GM18502 (cell line): ENCODE measurements at regions not wholly inside any gene's neighbourhood (a gene's known extent, or its start where the extent isn't known, plus 50 kb on each side); places are given as distances from the start of the nearest gene placed in this dataset.

Experiments
- ATAC-seq: cut with Tn5 transposase; IDR thresholded peaks from one replicate; pipeline ENCODE4 v1.9.1; 2021; ENCODE audit warnings: mild to moderate bottlenecking; ENCODE audit not compliant: unreplicated experiment, poor library complexity

DNA sequence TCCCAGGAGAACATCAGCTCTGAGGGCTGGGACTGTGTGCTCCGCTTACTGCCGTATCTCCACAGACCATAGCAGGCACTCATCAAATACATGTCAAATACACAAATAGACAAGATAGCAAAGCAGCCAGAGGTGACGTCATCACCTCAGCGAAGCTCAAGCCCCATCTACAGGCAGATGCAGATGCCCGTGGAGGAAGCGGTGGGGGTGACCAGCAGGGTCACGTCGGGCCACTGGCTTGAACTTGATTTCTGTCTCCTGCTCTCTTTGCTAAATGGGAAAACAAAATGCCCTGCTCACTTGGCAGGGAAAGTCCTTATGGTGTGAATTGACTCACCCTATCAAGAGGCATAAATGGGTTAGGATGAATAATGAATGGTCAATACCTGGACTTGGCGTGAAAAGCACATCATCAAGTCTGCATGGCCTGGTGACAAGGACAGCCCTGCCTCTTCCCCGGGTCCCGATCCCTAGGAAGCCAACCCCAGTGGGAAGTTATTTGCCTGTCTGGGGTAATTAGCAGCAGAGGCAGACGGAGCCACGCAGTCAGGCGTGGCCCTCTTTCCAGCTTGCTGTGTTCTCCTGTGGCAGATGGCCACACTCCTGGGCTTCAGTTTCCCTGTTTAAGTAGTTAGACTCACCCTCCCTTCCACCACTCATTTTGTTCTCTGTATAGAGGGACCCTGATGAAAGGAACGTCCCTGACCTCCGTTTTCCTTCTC is 536.0 kb downstream of the NPHP4 start:
- ATAC-seq, result no peak

DNA sequence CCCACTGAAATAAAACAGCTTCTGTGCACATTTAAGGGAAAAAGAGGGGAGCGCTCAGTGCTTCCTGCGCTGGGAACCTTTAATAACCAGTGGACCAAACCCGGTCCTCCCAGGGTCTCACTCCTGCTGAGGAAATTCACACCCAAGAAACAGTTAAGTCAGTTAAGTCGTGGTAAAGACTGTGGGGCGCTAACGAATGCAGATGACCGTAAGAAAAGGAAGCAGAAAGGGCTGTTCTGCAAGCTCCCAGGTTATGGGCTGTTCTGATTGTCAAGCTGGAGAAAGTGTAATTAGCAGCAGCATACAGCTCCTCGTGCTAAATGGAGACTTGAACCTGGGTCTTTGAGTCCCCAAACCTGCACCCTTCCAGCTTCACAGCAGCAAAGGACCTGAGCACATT is 536.6 kb downstream of the NPHP4 start:
- ATAC-seq, result no peak

DNA sequence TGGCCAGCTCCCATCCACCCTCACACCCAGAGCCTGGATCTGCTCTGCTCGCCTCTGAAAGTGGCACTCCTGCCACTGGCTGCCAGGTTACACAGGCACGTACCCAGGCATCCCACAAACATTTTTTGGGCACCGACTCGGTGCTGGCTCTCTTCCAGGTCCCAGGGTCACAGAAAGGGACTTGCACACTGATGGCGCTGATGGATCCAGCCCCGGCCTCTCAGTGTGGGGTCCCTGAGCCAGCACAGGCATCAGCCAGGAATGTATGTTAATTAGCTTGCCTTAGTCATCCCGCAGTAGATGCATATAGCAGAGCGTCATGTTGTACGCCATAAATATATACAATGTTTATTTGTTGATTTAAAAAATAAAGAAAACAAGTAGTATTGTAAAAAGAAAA is 537.2 kb downstream of the NPHP4 start:
- no peak for ATAC-seq

DNA sequence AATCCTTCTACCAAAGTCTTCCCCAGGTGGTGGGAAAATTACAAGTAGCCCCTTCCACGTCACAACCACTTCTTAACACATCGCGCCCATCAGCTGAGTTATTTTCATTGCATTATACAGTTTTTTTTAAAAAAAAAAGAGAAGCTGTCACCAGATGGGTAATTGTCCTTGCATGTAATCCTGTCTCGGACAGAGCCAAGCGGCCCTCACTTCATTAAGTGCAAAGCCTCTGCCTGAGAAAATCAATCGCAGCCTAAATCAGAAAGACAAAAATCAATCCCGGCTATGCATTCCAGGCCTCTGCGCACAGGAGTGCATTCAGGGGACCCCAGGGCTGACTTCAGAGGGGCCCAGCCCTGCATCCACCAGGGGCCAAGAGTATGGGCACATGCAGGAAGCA is 538.9 kb downstream of the NPHP4 start:
- no peak for ATAC-seq

DNA sequence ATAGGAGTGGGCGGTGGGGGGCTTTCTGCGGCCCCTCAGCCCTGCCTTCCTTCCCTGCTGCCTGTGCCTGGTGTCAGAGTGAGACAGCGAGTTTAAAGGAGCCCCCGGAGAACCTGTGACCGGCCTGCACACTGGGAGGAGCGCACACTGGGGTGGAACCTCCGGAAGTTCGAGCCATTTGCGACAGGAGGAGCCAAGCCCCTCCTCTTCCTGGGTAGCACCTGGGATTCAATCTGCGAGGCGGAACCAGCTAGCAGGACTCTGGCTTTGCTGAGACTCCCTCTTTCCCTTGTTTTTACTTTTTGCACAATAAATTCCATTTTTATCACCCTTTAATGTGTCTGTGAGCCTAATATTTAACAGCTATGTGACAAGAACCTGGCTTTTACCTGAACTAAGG is 540.6 kb downstream of the NPHP4 start:
- no peak for ATAC-seq

DNA sequence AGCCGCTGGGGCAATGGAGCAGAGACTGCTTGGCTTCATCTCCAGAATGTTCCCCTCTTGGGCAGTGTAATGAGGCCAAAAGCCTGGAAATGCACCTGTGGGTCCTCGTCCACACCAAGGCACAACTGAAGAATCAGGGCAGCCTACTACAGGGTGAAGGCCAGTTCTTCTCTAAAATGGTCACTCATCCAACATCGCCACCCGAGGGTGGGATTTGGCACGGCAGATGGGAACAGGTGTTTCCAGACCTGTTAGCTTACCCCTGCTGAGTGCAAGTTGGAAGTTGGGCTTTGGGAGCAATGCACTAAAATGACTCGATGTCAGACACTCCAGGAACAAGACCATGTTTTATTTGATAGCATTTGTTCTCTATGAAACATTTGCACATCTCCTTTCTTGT is 543.7 kb downstream of the NPHP4 start:
- ATAC-seq, result no peak

DNA sequence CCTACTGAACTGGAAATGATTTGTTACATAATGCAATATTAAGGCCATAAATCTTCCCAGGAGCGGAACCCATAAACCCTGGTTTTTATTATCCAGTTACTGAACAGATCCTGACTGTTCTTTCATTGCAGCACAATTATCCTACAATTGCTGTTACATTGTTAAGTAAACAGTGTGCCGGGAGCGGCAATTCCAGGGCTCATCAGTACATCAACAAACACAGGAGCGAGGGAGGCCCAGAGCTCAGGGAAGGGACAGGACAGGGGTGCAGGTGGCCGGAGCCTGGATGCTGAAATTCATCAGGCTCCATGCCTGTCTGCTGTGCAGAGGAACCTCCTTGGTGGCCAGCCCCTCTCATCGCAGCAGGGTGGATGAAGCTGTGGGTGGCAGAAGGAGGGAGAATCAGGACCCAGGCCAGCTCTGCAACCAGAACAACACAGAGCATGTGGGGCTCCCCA is 544.7 kb downstream of the NPHP4 start:
- ATAC-seq, result no peak

DNA sequence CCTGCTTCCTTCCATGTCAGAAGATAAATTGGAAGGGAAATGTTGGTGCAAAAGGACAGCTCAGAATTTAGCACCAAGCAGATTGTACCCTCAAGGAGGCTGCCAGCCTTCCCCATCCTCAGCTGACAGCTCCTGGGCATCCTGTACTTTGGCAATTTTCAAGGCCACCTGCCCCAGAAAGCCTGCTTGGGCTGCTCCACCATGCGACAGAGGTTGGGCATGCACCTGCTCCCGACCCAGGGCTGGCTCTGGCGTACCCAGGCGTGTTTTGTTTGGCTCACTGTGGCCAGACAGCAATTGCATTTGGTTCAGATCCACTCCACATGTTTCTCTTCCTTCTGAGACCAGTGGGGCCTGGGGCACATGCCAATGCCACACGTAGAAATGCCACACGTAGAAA is 547.8 kb downstream of the NPHP4 start:
- no peak for ATAC-seq

DNA sequence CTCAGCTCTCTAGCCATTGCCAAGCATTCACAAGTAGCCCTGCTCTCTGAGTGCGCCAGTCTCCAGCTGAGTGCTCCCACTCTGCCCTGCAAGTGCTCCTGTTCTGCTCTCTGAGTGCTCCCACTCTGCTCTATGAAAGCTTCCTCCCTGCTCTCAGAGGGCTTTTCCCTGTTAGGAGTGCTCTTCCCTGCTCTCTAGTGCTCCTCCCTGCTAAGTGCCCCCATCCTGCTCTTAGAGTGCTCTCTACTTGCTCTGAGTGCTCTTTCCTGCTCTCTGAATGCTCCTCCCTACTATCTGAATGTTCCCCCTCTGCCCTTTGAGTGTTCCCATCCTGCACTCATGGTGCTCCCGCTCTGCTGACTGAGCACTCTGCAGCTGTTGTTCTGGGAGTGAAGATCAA is 555.4 kb downstream of the NPHP4 start:
- no peak for ATAC-seq

DNA sequence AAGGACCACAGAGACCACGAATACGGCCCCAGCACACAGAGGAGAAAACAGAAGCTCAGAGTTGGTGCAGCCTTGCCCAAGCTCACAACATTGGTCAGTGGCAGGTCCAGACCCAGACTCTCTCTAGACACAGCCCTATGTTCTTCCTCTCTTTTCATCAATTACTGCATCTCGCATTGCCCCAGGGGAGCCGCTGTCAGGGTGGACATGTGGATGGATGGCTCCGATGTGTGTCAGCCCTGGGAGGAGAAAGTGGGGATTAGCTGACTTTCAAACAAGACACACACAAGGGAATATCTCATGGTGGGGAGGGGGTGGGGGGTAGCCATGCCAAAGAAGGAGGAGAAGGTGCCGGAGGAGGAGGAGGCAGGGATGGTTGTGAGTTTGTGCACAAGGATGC is 556.8 kb downstream of the NPHP4 start:
- no peak for ATAC-seq

DNA sequence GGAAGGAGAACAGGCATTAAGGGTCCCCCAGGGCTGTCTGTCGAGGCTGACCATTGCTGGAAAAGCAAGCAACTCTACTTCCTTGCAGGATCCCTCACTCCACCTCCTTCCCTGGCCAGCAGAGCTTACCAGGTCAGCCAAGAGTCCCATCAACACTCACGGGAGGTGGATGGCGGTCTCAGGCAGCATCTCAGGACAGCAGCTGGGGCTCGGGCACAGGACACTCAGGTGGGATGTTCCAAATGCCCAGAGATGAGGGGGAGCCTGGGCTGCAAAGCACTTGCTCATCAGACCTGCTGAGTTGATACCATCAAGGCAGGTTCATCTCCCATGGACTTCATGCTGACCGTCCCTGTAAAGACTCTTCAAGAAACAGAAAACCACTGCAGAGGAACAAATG is 559.8 kb downstream of the NPHP4 start:
- ATAC-seq, result no peak

DNA sequence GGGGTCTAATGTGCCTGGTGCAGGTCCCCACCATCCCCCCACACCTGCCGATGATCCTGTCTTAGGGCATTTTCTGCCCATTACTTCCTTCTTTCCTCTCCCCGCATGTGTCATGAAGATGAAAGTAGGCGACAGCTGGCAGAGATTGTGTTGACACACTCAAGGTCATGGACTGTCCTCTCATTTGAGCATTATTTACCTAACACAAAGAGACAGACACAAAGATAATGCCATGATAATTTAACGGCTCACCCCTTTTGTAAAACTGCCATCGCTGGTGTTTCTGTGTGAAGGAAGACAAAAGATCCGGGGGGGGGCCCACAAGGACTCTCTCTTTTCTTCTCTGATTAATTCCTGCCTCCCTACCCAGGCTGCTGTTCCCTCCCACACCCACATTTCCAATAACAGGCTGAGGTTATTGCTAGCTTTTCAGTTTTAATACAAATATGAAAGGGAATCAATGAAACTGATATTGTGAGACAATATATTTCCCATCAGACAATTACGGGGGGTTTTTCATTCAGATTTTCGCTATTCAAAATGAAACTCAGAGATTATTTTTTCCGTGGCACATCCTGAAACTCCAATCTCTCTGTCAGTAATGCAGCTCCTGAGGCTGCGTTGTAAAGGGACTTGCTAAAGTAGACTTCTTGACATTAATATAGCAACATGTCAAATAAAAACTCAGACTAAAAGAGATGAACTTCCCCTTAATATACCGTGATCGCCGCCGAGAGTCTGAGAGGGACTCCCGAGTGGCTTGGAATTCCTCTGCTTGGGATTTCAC is 561.1 kb downstream of the NPHP4 start:
- ATAC-seq, result no peak

DNA sequence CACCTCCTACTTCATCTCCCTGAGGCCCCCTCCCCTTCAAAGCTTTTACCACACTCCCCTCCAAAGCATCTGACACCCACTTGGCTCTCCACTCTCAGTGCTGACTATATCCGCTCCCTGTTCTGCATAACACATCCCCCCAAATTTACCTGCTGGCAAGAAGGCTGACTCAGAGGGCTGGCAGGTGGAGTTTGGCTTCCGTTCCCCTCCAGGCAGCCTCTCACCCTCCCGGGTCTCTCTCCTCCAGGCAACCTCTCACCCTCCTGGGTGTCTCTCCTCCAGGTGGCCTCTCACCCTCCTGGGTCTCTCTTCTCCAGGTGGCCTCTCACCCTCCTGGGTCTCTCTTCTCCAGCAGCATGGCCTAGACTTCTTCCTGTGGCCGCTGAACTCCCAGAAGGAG is 562.1 kb downstream of the NPHP4 start:
- no peak for ATAC-seq

DNA sequence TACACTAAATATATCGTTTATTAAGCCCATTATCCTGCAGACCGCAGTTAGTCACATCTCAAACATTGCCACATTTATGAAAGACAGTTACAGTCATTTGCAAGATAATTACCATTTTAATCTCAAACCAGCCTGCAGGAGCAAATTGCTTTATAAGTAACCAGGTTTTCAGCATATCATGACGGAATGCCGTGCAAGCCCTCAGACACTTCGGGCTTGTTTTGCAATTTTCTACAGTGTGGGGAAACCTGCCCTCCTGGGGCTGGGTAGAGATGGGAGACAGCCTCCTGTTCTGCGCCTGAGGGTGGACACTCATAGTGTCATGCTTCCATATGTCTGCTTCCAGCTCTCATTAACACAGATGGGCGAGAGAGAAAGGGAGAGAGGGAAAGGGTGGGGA is 563.9 kb downstream of the NPHP4 start:
- no peak for ATAC-seq

DNA sequence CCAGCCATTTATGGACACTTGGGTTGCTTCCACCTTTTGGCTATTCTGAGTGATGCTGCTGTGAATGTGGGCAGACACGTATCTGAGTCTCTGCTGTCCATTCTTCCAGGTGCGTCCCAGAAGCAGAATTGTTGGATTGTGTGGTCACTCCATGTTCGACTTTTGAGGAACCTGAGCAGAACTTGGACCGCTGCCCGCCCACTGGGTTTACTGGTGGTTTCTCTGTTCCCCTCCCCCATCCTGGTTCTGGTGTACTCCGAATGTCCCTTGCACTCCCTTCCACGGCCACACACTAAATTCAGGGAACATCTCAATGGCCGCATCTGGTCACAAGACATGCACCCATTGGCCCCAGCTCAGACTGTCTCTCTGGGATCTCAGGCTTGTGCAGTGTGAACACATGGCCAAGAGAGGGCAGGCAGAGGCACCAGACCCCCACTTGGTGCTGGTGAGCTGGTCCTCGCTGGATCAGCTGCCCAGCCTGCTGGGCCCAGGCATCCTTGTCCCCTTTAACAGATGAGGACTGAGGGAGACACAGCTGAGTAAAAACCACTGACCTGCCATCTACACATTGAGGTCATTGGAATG is 565.1 kb downstream of the NPHP4 start:
- no peak for ATAC-seq

DNA sequence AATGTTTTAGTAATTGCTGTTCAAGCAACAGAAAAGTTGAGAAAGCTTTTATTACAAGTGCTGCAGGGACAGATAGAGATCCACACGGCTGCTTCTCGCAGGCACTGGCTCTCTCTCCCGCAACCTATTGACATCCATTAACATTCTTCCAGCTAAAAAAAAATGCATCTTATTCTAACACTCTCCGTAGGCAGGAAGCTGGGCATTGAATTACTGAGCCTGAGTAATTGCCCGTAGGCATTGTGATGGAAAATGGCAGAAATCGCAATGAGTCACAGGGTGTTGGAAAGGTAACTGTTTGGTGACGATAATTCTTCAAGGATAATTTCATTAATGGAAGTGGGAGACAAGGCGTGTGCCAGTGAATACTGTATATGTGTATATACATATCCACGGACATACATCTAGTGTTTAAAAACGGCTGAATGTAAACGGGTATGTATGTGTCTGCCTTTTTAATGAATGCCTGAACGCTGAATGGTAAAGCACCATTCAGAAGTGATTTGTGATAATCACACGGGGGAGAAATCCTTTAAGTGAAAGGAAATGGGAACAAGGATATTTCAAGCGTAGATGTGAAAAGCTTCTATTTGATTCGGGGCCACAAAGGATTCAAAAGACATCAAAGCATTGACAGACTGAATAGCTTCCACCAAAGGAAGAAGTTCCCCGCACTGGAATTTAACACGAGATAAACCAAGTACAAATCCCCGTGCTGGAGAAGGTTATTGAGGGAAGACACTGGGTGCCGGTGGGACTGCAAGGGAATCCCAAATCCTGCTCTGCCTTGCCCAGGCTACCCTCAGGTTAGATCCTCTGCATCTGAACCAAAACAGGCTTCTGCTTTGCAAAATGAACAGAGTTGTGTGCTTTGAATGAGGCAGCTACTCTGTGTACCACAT is 567.2 kb downstream of the NPHP4 start:
- ATAC-seq, result no peak

DNA sequence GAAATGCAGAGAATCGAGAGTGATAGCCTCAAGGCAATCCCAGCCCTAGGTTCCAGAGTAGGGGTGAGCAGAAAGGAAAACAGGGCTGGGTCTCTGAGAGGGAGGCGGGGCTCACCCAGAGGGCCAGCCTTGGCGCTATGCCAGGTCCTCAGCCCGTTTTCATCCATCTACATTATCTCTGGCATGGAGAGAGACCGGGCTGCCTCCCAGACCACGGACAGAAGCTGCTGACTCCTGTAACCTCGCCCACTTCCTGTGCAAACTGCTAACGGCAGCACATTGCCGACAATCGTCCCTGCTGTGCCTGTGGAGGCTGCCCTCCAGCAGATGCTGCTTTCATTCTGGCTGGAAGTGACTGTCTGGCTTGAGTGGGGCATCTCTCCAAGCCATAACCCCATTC is 569.1 kb downstream of the NPHP4 start:
- ATAC-seq, result no peak

DNA sequence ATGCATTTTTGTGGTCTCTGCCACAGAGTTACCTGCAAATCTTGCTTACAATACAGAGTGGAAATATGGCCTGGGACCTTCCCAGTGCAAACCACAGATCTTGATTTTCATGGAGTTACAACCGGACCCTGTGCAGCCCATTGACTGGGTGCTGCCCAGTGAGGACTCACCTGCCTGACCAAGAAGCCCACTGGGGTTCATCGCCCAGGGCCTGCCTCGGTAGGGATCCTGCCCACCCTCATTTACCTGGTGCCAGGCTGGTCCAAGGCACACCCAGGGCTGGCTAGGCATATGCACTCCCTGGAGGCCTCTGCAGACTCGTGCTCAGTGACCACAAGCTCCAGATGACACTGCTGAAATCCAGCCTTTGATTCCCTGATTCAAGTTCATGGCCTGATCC is 572.7 kb downstream of the NPHP4 start:
- ATAC-seq, result no peak

DNA sequence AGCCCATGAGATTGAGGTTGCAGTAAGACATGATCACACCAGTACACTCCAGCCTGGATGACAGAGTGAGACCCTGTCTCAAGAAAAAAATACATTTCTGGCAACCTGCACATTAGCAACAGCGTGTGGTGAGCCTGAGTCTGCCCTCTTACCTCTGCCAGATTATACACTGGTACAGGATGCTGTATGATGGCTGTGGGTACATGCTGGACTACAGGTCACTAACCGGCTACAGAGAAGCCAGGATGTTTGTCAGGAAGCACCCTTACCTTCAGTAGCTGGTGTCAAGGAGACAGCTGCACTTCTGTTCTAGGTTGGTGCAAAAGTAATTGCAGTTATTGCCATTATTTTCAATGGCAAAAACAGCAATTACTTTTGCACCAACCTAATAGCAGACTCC is 575.7 kb downstream of the NPHP4 start:
- no peak for ATAC-seq

DNA sequence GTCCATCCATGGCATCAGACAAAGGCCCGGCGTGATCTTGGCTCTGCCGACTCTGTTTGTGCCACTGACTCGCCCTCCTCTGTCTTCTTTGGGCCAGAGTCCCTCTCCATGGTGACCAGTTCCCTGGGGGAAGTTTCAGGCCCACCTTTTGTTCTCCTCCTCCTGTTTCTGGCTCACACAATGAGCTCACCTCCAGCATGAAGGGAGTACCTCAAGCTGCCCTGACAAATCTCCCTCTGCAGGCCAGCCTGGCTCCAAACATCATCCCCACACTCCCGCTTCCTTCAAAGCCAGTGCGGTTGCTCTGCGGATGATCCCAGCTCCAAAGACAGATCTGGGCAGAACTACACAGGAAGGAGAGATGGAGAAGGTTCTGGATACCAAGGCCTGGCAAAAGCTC is 576.6 kb downstream of the NPHP4 start:
- ATAC-seq, result no peak

DNA sequence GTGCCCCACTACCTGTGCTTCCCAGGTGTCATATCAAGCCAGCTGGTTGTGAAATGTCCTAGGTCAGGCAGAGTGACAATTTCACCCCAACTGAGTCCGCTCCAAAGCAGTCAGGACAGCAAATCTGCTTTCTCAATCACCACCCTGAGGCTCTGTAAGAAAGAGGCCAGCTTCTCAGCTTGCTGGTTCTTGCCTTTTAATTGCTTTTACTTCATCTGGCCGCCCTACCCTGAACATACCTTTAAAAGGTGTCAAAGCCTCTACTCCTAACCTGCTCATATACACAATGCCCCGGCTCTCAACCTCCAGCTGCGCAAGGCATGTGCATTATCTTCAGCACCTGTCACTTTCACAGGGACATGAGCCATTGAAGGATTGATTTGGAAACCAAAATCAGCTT is 581.6 kb downstream of the NPHP4 start:
- ATAC-seq, result no peak
